ENCODE measurements at regions not wholly inside any gene's neighbourhood (a gene's known extent, or its start where the extent isn't known, plus 50 kb on each side); places are given as distances from the start of the nearest gene placed in this dataset.
A peak's percentile ranks its signal among the peaks of the same experiment; 100 is the strongest.

GRCh38 chr10:121303287-121303890, 294.9 kb downstream of the FGFR2 start:
- Histone ChIP-seq H3K4me3 (replicated peaks in 1 of 3) (no peak overlapping the region), H3K36me3 (no peaks in the 10 kb centered on the region), H3K4me1 (peaks cover 14 to 15% of the 10 kb centered on the region in 2 donors), H3K27me3 (no peaks in the 10 kb centered on the region), H3K9me3 (no peaks in the 10 kb centered on the region), H3K27ac (peak overlapping the region; percentile 61 to 75 (median 74))
- TF ChIP-seq POLR2A (IDR thresholded peaks at IDR 0.05) (no peak), CTCF (IDR thresholded peaks at IDR 0.05) (peak in 1 of 6 experiments; percentile 2)
- DNase-seq = no peak
- intact Hi-C loops (cut with DNase I) = no loop called here
- 39 to 54% methylated on average over 10 of the region's 10 CpGs for WGBS, 2 donors

GRCh38 chr10:121305066-121305465, 293.2 kb downstream of the FGFR2 start:
- Histone ChIP-seq H3K36me3 (no peaks in the 10 kb centered on the region), H3K9me3 (no peaks in the 10 kb centered on the region), H3K27me3 (no peaks in the 10 kb centered on the region), H3K27ac (no peak overlapping the region), H3K4me1 (peaks cover 20 to 25% of the 10 kb centered on the region in 2 donors), H3K4me3 (replicated peaks in 1 of 3) (no peak overlapping the region)
- intact Hi-C loops (cut with DNase I) = no loop called here
- WGBS, 2 donors = 78 to 98% methylated on average over 2 of the region's 2 CpGs
- TF ChIP-seq POLR2A (IDR thresholded peaks at IDR 0.05) (no peak), CTCF (IDR thresholded peaks at IDR 0.05) (no peak)
- no peak for DNase-seq

GRCh38 chr10:121306159-121306673, 292.0 kb downstream of the FGFR2 start:
- no peak for DNase-seq
- H3K27me3 ChIP-seq = no peaks in the 10 kb centered on the region
- H3K36me3 ChIP-seq = no peaks in the 10 kb centered on the region
- TF ChIP-seq POLR2A (IDR thresholded peaks at IDR 0.05) (no peak), CTCF (IDR thresholded peaks at IDR 0.05) (no peak)
- H3K9me3 ChIP-seq = no peaks in the 10 kb centered on the region
- intact Hi-C loops (cut with DNase I) = no loop called here
- peaks cover 23 to 30% of the 10 kb centered on the region in 2 donors for H3K4me1 ChIP-seq
- WGBS, 2 donors = 59 to 61% methylated on average over 3 of the region's 3 CpGs
- H3K4me3 ChIP-seq (replicated peaks in 1 of 3) = no peak overlapping the region
- H3K27ac ChIP-seq = no peak overlapping the region

GRCh38 chr10:121307411-121307980, 290.7 kb downstream of the FGFR2 start:
- peak; percentile 57 to 62 for DNase-seq
- 59 to 65% methylated on average over 3 of the region's 3 CpGs for WGBS, 2 donors
- H3K4me3 ChIP-seq (replicated peaks in 1 of 3) = no peak overlapping the region
- intact Hi-C loops (cut with DNase I) = no loop called here
- no peaks in the 10 kb centered on the region for H3K27me3 ChIP-seq
- H3K9me3 ChIP-seq = no peaks in the 10 kb centered on the region
- H3K4me1 ChIP-seq = peaks cover 23 to 28% of the 10 kb centered on the region in 2 donors
- H3K36me3 ChIP-seq = no peaks in the 10 kb centered on the region
- peak overlapping the region in 2 of 3 donors; percentile 13 to 22 for H3K27ac ChIP-seq
- TF ChIP-seq POLR2A (IDR thresholded peaks at IDR 0.05) = no peak
- TF ChIP-seq CTCF (IDR thresholded peaks at IDR 0.05) = no peak

- Histone ChIP-seq H3K4me3 (replicated peaks in 1 of 3) (no peak overlapping the region), H3K4me1 (peaks cover 18 to 23% of the 10 kb centered on the region in 2 donors), H3K36me3 (no peaks in the 10 kb centered on the region), H3K27ac (peak overlapping the region in 2 of 3 donors; percentile 13), H3K9me3 (no peaks in the 10 kb centered on the region), H3K27me3 (no peaks in the 10 kb centered on the region)
- no peak for DNase-seq
- 81 to 86% methylated on average over 1 of the region's 1 CpG for WGBS, 2 donors
- TF ChIP-seq POLR2A (IDR thresholded peaks at IDR 0.05) = no peak
- TF ChIP-seq CTCF (IDR thresholded peaks at IDR 0.05) = no peak
- intact Hi-C loops (cut with DNase I) = no loop called here
Observed at GRCh38 chr10:121308020-121308419, 290.2 kb downstream of the FGFR2 start.

Measured in thyroid gland (tissue), 4 donors.